NCI-H1092 (cell line): ENCODE measurements at regions not wholly inside any gene's neighbourhood (a gene's known extent, or its start where the extent isn't known, plus 50 kb on each side); places are given as distances from the start of the nearest gene placed in this dataset.

Source experiments
- DNase-seq: peaks from one replicate; lab custom pipeline; 2025; lab: John Stamatoyannopoulos, UW

GRCh38 chr6:21811484-21811883 is 217.9 kb downstream of the SOX4 start:
- no peak for DNase-seq

DNA sequence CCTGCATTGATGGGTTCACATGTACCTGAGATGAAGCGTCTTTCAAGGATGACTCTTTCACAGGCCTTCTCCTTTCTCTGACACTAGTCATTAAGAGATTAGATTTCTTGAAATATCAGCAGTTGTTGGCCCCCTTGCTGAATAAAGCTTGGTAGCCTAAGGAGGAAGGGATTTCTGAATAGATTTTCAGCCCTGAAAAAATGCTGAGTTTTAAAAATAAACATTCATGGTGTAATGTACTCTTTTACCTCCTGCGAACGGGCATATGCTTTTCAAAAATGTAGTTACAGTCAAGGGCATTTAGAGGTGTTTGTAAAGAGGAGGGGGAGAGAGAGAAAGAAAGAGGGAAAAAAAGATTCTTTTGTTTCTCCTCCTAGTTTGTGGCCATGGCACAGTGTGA is 222.7 kb downstream of the SOX4 start:
- no peak for DNase-seq

- no peak for DNase-seq
Measured at GRCh38 chr6:21820442-21820841, 226.9 kb downstream of the SOX4 start.

- DNase-seq, result no peak
Measured at GRCh38 chr6:21823371-21823770, 229.8 kb downstream of the SOX4 start.

DNA sequence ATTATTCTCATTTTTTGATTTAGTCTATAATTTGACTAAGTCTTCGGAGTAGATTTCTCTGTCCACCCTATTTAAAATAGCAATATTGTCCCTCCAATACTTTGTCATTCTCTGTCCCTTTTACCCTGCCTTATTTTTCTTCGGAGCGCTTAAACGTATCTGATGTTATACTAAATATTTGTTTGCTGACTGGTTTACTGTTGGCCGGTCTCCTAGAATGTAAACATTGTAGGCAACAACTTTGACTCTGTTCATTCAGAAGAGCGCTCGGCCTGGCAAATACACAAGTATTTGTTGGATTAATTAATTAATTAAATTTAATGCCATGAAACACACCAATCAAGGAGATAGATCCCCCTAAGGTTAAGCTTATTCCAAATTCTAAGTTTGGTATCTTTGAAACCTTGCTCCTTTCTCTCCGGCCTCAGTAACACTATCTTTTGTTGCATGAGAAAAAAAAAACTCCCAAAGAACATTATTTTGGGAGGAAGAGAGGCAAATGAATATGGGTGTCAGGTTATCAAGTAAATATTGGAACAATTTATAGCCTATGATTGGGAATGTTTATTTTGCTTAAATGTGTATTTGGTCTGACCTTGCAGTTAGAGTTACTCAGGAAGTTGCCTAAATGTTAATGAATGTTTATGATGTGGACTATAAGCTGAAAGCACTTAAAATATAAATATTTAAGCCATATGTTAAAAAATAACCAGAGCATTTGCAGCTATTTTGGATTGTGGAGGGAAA is 231.1 kb downstream of the SOX4 start:
- no peak for DNase-seq

DNA sequence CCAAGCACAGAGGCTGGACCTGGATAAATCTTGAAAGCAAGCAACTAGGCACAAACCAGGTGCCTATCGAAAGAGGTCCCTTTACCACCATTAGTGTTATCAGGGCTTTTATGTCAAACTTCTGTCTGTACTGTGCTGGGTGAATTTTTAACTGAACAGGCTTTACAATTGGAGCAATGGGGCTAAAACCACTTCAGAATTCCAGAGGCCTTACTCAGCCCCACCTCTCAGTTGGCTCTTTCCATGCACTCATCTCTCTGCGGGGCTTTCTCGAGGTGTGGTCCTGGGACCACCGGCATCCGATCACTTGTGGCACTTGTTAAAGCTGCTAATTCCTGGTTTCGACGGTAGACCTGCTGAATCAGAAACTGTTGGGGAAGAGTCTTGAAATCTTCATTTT is 232.5 kb downstream of the SOX4 start:
- no peak for DNase-seq

GRCh38 chr6:21826904-21827303 is 233.4 kb downstream of the SOX4 start:
- no peak for DNase-seq

GRCh38 chr6:21827425-21828202 is 234.1 kb downstream of the SOX4 start:
- no peak for DNase-seq

DNA sequence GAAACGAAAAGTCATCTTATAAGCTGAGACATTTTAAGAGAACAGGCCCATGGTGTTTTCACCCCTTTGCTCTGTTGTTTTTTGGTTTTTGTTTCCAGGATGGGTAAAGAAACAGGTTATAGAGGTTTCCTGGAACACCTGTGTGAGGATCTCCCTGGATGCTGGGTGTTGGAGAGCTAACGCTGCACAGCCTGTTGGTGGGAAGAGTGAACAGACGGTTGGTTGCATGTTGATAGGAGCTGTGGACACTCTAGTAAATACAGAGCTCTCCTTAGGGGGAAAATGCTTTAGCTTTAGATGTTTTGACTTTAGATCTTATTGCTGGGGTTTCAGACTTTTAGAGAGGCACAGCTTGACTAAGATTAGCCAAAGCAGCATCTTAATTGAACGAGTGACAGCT is 235.2 kb downstream of the SOX4 start:
- no peak for DNase-seq

GRCh38 chr6:21829126-21829525 is 235.6 kb downstream of the SOX4 start:
- DNase-seq, result no peak

DNA sequence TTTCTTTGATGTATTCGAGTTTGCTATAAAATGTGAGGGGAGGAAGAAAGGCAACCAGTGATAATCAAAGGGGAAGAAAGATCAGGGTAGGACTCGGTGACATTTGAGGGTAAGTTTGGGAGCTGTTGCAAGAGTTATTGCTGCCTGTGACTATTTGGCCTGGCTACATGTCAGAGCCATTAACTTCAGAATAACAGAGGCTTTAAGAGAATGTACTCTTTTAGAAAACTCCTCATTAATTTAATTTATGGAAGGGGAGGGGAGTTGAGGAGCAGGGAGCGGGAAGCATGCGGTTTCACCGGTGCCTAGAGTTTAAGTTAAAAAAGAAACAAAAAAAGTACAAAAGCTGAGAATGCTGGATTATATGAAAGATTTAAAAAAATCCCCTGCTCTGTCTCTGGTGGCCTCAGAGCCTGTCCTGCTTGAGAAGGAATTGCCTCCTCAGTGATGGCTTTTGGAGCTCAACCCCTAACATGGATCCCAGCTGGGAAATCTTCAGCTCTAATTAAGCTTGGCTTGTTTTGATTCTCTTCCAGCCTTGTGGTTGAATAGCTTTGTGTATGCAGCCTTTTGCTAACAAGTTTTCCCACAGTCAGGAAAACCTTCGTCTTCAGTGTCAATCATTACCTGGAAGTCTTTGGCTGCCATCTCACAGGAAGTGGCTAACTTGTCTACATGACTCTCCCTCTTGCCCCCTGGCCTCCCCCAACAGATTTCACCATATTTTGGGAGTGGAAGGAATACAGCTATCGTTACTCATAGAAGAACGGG is 238.2 kb downstream of the SOX4 start:
- no peak for DNase-seq

- DNase-seq, result no peak
Measured at GRCh38 chr6:21836277-21836676, 242.7 kb downstream of the SOX4 start.

GRCh38 chr6:21836772-21837425 is 243.3 kb downstream of the SOX4 start:
- DNase-seq, result no peak

DNA sequence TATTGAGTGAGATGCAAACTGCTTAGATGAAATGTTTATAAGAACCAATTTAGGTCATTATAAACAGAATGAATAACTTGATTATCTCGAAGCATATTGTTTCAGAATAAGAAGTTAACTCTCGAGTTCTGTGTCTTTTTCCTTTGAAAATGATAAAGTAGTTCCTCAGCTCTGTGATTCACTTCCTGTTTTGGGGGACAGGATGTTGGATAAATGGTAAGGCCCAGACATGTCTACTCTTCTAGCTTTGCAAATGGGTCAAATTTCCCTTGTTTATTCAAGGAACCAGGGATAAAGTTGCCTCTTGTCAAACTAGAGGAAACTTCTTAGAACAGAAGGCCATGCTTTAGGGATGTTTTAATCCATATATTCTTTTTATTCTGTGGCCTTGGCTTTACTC is 246.9 kb downstream of the SOX4 start:
- no peak for DNase-seq

GRCh38 chr6:21842875-21843645 is 249.5 kb downstream of the SOX4 start:
- DNase-seq, result no peak

DNA sequence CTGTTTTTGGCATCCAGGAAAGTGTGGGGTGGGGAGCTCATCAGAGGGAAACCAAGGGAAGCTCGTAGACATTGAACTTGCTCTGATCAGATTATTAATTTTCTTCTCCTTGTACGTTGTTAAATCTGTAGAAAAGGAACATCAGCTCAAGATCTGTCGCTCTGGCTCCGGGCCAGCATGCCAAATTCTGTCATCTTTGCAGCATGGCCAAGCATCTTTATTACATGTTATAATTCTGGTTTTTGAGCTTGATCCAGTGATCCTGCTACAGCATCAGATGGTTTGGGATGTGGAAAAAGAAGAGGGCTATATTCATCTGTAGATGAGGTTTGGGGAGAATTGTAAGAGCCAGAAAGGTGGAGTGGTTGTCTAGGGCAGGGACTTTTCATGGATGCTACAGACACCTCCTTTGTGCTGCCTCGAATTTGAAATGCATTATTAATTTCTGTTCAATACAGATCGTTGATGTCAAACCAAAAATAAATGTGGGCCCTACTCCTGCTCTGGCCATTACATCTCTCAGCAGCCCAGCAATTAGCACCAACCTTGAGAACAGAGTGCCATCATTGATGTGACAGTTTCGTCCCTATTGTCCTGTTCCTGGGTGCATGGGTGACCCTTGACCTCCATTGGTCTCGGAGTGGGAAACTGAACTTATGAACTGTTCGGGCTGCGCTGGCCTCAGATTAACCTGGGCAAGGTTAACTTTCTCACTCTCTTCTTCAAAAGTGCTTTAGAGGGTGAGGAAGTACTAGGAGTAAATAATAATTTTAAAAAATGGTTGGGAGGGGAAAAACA is 250.8 kb downstream of the SOX4 start:
- DNase-seq, result no peak

- DNase-seq, result no peak
Measured at GRCh38 chr6:21845018-21845417, 251.5 kb downstream of the SOX4 start.

DNA sequence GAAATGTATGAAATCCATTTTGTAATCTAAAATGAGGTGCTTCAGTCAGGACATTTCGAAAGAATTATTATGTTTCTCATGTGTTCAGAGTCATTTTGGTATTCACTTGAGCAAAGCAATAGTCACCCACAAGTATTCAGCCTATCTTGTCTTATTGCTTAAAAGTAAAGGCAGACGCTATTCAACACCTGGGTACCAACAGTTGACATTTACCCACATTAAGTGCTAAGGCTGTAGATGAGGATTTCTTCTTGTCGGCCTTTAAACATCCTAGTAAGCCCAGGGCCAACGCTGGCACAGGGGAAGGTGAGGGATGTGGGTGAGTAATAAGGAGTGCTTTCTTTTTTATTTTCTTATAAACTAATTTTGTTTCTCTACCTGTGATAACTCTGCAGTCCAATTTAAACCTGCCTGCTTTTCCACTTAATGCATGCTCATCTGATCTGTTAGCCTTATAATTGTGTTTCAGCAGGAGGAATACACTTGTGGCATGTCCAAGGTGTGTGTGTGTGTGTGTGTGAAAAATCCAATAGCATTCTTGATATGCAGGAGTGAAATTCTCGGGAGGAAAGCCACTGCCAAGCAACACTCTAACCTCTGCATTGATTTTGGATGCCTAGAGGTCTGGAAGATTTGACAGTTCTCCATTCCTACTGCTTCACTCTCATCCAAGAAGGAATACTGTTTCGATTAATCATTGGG is 252.0 kb downstream of the SOX4 start:
- no peak for DNase-seq

DNA sequence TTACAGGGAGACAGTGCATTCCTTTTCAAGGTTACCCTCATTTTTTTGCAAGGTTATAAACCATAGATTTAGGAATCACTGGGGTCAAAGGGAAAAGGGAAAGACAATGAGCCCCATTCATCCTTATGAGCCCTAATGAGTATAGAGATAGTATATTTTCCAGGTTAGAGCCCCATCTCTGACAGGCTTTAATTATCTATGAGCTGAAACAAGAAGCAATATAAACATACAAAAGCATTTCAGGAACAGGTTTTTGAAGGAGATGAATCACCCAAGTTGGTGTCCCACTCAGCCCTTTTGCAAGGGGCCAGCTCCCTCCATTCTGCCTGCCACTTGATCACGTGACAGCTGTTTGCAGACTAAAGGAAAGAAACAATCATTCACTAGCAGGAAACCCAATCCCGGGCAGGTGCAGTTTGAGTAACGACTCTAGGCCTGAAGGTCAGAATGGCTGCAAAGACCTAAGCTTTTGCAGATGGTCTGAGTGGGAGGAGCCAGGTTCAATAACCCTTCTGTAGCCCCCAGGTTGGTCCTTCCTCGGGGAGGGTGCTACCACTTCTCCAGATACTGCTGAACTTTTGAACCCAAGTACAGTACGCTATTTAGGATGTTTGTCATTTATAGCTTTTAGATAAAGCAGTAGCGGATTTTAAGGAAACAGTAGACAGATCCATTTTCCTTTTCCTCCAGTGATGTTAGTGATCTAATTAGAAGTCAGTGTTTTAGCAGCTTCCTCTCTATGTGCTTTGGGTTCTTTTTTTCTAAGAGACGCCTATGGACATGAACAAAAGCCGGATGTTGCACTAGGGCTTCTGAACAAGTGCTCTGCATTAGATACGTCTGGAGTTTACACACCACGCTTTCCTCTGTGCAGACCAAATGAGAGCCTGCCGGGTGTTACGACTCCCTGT is 253.2 kb downstream of the SOX4 start:
- DNase-seq, result peak; percentile 90
